Hematopoietic multipotent progenitor cell treated with erythropoietin and hydrocortisone succinate and interleukin-3 and kit ligand, for 15 days (in vitro differentiated cells): ENCODE measurements at regions not wholly inside any gene's neighbourhood (a gene's known extent, or its start where the extent isn't known, plus 50 kb on each side); places are given as distances from the start of the nearest gene placed in this dataset.

ENCODE experiments used
- DNase-seq: peaks from one replicate; pipeline ENCODE4 v3.0.0-alpha.2; 2015; ENCODE audit warnings: low spot score

- no peak for DNase-seq
Observed at GRCh38 chr1:238111516-238111915, 220.8 kb upstream of the ZP4 start.

- DNase-seq = no peak
Observed at GRCh38 chr1:238111081-238111480, 220.4 kb upstream of the ZP4 start.

- DNase-seq = no peak
Observed at GRCh38 chr1:238108417-238108816, 217.7 kb upstream of the ZP4 start.

- DNase-seq = no peak
Observed at GRCh38 chr1:238107322-238107721, 216.6 kb upstream of the ZP4 start.

GRCh38 chr1:238104752-238105151 lies 214.0 kb upstream of the ZP4 start:
- no peak for DNase-seq

- DNase-seq = no peak
Observed at GRCh38 chr1:238101923-238102322, 211.2 kb upstream of the ZP4 start.

GRCh38 chr1:238099871-238100270 lies 209.1 kb upstream of the ZP4 start:
- DNase-seq = no peak

GRCh38 chr1:238089615-238090014 lies 198.9 kb upstream of the ZP4 start:
- no peak for DNase-seq

- no peak for DNase-seq
Observed at GRCh38 chr1:238088560-238089290, 198.0 kb upstream of the ZP4 start.

GRCh38 chr1:238073991-238074390 lies 183.3 kb upstream of the ZP4 start:
- DNase-seq = no peak

GRCh38 chr1:238071061-238071460 lies 180.3 kb upstream of the ZP4 start:
- no peak for DNase-seq

- no peak for DNase-seq
Observed at GRCh38 chr1:238063454-238063853, 172.7 kb upstream of the ZP4 start.

- DNase-seq = no peak
Observed at GRCh38 chr1:238061967-238062613, 171.4 kb upstream of the ZP4 start.

GRCh38 chr1:238060061-238060460 lies 169.3 kb upstream of the ZP4 start:
- no peak for DNase-seq

- no peak for DNase-seq
Observed at GRCh38 chr1:238052496-238053266, 162.0 kb upstream of the ZP4 start.

GRCh38 chr1:238029126-238029525 lies 138.4 kb upstream of the ZP4 start:
- DNase-seq = no peak

- no peak for DNase-seq
Observed at GRCh38 chr1:238027366-238027765, 136.6 kb upstream of the ZP4 start.

GRCh38 chr1:238023137-238023536 lies 132.4 kb upstream of the ZP4 start:
- no peak for DNase-seq

GRCh38 chr1:238018214-238018613 lies 127.5 kb upstream of the ZP4 start:
- no peak for DNase-seq

- DNase-seq = no peak
Observed at GRCh38 chr1:238006779-238007178, 116.1 kb upstream of the ZP4 start.

GRCh38 chr1:238005116-238005515 lies 114.4 kb upstream of the ZP4 start:
- no peak for DNase-seq

GRCh38 chr1:238001818-238002217 lies 111.1 kb upstream of the ZP4 start:
- DNase-seq = no peak

- no peak for DNase-seq
Observed at GRCh38 chr1:237999426-238000052, 108.8 kb upstream of the ZP4 start.
